GM19468 (cell line): ENCODE measurements at regions not wholly inside any gene's neighbourhood (a gene's known extent, or its start where the extent isn't known, plus 50 kb on each side); places are given as distances from the start of the nearest gene placed in this dataset.
"Not testable (repeated sequence)": the region's sequence is repeated elsewhere in the genome, so short reads cannot be mapped to it uniquely, and the experiment has no call there.

Source experiments
- ATAC-seq: cut with Tn5 transposase; IDR thresholded peaks from one replicate; pipeline ENCODE4 v1.9.1; 2021; ENCODE audit warnings: mild to moderate bottlenecking, moderate library complexity, moderate number of reproducible peaks; ENCODE audit not compliant: unreplicated experiment; ENCODE audit errors: extremely low read depth

- ATAC-seq = no peak
These were observed 225.7 kb upstream of the KCNK2 start for GRCh38 chr1:214856843-214857242.

- no peak for ATAC-seq
These were observed 224.8 kb upstream of the KCNK2 start for GRCh38 chr1:214857716-214858115.

- ATAC-seq = no peak
These were observed 222.9 kb upstream of the KCNK2 start for GRCh38 chr1:214859647-214860046.

- ATAC-seq = no peak
These were observed 220.9 kb upstream of the KCNK2 start for GRCh38 chr1:214861615-214862014.

- no peak for ATAC-seq
These were observed 220.1 kb upstream of the KCNK2 start for GRCh38 chr1:214862421-214862820.

- no peak for ATAC-seq
These were observed 217.4 kb upstream of the KCNK2 start for GRCh38 chr1:214864896-214865688.

- not testable (repeated sequence) for ATAC-seq
These were observed 212.1 kb upstream of the KCNK2 start for GRCh38 chr1:214870426-214870825.

GRCh38 chr1:214880956-214881355 lies 201.6 kb upstream of the KCNK2 start:
- ATAC-seq = no peak

- no peak for ATAC-seq
These were observed 199.9 kb upstream of the KCNK2 start for GRCh38 chr1:214882616-214883015.

- no peak for ATAC-seq
These were observed 187.4 kb upstream of the KCNK2 start for GRCh38 chr1:214895011-214895600.

- ATAC-seq = no peak
These were observed 185.6 kb upstream of the KCNK2 start for GRCh38 chr1:214896921-214897320.

- no peak for ATAC-seq
These were observed 185.0 kb upstream of the KCNK2 start for GRCh38 chr1:214897581-214897980.

GRCh38 chr1:214898161-214898560 lies 184.4 kb upstream of the KCNK2 start:
- ATAC-seq = no peak

- ATAC-seq = no peak
These were observed 183.8 kb upstream of the KCNK2 start for GRCh38 chr1:214898718-214899117.

GRCh38 chr1:214899908-214900460 lies 182.6 kb upstream of the KCNK2 start:
- ATAC-seq = no peak

GRCh38 chr1:214900590-214900989 lies 181.9 kb upstream of the KCNK2 start:
- ATAC-seq = no peak

- no peak for ATAC-seq
These were observed 180.8 kb upstream of the KCNK2 start for GRCh38 chr1:214901718-214902117.

- no peak for ATAC-seq
These were observed 179.8 kb upstream of the KCNK2 start for GRCh38 chr1:214902636-214903320.

- no peak for ATAC-seq
These were observed 170.4 kb upstream of the KCNK2 start for GRCh38 chr1:214912127-214912526.

GRCh38 chr1:214913966-214914365 lies 168.6 kb upstream of the KCNK2 start:
- ATAC-seq = no peak

GRCh38 chr1:214917081-214917635 lies 165.4 kb upstream of the KCNK2 start:
- ATAC-seq = no peak
